Mucosa of stomach (tissue), 1 donor: ENCODE measurements at regions not wholly inside any gene's neighbourhood (a gene's known extent, or its start where the extent isn't known, plus 50 kb on each side); places are given as distances from the start of the nearest gene placed in this dataset.

ENCODE experiments used
- H3K27me3 ChIP-seq: one replicate; pipeline ENCODE4 v1.7.0; 2013; ENCODE audit warnings: mild to moderate bottlenecking, low read length; ENCODE audit not compliant: control insufficient read depth, insufficient read depth
- H3K36me3 ChIP-seq: one replicate; pipeline ENCODE4 v1.7.0; 2013; ENCODE audit warnings: low read length; ENCODE audit not compliant: control insufficient read depth, insufficient read depth
- H3K4me1 ChIP-seq: one replicate; pipeline ENCODE4 v1.7.0; 2013; ENCODE audit warnings: mild to moderate bottlenecking, low read length; ENCODE audit not compliant: control insufficient read depth, insufficient read depth
- H3K4me3 ChIP-seq: one replicate; pipeline ENCODE4 v1.7.0; 2013; ENCODE audit warnings: low read length
- H3K9ac ChIP-seq: one replicate; pipeline ENCODE4 v1.7.0; 2013; ENCODE audit warnings: mild to moderate bottlenecking, low read length, moderate library complexity
- H3K9me3 ChIP-seq: one replicate; pipeline ENCODE4 v1.7.0; 2013; ENCODE audit warnings: mild to moderate bottlenecking, low read length, moderate library complexity; ENCODE audit not compliant: control insufficient read depth
- donor health status: Pancreatic carcinoma.

DNA sequence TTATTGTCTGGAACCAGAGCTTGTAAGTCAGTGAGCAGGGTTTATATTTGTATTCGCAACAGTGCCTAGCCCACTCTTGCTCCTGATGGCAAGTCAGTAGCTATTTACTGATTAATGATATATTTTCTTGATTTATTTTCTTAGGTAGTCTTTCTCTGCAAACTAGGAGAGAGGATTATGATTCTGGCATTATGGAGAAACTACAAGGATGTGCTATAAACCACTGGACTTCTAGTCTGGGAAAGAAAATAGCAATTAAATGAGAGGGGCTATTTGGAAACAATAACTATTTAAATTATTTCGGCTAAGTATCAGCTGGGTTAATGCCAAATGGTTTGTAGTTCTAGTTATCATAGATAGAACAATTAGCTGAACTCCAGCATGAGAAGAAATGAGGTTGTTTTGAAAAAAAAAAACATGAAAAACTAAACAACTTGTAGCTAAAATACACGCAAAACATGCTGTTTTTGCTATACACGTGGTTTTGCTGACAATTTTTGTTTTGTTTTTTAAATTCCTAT, 304.9 kb upstream of the TCF21 start:
- no peaks in the 10 kb centered on the region for H3K27me3 ChIP-seq
- H3K4me3 ChIP-seq: no peak overlapping the region
- H3K9me3 ChIP-seq: no peaks in the 10 kb centered on the region
- no peaks in the 10 kb centered on the region for H3K4me1 ChIP-seq
- no peak overlapping the region for H3K9ac ChIP-seq
- no peaks in the 10 kb centered on the region for H3K36me3 ChIP-seq

DNA sequence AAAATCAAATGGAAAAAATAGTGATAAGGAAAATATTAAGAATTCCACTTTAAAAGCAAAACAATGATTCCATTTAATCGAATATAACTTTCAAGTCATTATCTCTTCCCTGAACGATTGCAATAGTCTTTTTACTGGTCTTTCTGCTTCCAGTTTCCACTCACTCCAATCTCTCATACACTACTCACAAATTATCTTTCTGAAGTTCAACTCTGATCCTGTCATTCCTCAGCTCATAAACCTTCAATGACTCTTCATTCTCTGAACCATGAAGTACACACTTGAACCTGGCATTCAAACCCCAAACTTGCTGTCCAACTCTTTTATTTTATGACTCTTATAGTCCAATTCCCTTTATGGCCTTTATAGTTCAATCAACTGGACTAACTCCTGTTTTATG, 304.1 kb upstream of the TCF21 start:
- Histone ChIP-seq H3K4me3 (no peak overlapping the region), H3K9me3 (no peaks in the 10 kb centered on the region), H3K27me3 (no peaks in the 10 kb centered on the region), H3K36me3 (no peaks in the 10 kb centered on the region), H3K4me1 (no peaks in the 10 kb centered on the region), H3K9ac (no peak overlapping the region)

DNA sequence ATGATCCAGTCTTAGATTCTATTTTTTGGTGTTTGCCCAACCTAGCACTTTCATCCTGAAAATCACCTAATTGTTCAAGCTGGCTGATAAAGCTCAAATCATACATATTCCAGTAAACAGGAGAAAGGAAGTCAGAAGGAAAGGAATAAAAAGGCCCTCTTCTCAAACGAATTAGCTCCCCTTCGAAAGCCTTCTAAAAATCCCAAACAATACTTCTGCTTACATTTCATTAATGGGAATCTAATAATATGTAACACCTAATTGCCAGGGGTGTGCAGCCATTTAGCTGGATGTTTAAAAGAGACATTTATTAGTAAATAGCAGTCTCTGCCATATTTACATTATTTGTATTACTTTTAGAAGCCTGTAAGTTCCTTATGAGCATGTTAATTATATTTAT, 302.9 kb upstream of the TCF21 start:
- H3K9ac ChIP-seq: no peak overlapping the region
- no peaks in the 10 kb centered on the region for H3K4me1 ChIP-seq
- no peaks in the 10 kb centered on the region for H3K36me3 ChIP-seq
- H3K27me3 ChIP-seq: no peaks in the 10 kb centered on the region
- H3K4me3 ChIP-seq: no peak overlapping the region
- no peaks in the 10 kb centered on the region for H3K9me3 ChIP-seq

DNA sequence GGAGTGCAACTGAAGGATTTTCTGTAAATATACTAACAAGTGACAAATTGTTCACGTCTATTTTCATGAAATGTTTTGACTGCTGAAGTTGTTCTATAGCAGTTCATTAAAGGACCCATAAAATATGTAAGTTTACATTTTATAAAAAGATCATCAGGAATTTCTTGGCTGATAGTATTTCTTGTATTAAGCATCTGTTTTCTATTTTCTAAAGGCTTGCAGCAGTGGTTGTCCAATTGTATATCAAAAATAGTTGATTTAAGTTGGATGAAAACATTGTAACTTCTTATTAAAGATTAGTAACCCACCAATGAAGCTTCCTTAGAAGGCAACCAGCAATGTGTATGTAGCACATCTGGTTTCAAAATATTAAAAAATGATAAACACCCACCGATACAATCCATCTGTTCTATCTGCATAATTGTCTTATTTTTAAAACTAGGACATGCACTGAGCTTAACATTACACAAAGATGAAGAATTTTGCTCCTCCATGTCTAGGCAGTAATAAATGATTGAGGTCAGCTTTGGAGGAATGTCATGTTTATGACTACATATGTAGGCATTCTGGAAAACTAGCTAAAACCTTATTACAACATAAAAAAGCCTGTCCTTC, 301.3 kb upstream of the TCF21 start:
- no peaks in the 10 kb centered on the region for H3K27me3 ChIP-seq
- H3K4me1 ChIP-seq: no peaks in the 10 kb centered on the region
- no peak overlapping the region for H3K9ac ChIP-seq
- no peak overlapping the region for H3K4me3 ChIP-seq
- no peaks in the 10 kb centered on the region for H3K36me3 ChIP-seq
- no peaks in the 10 kb centered on the region for H3K9me3 ChIP-seq

DNA sequence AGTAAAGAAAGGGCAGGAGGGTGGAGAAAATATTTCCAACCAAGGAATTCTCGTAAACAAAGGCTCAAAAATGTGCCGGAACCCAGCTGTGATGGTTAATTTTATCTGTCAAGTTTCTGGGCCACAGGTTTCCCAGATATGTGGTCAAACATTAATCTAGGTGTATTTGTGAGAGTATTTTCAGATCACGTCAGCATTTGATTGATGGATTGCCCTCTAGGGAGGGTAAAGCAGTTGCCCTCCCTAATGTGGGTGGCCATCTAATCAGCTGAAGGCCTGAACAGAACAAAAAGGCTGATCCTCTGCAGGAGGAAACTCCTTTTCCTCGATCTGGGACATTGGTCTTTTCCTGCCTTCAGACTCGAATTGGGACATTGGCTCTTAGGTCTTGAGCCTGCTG, 298.7 kb upstream of the TCF21 start:
- Histone ChIP-seq H3K36me3 (no peaks in the 10 kb centered on the region), H3K27me3 (no peaks in the 10 kb centered on the region), H3K4me3 (no peak overlapping the region), H3K9me3 (no peaks in the 10 kb centered on the region), H3K9ac (no peak overlapping the region), H3K4me1 (no peaks in the 10 kb centered on the region)

DNA sequence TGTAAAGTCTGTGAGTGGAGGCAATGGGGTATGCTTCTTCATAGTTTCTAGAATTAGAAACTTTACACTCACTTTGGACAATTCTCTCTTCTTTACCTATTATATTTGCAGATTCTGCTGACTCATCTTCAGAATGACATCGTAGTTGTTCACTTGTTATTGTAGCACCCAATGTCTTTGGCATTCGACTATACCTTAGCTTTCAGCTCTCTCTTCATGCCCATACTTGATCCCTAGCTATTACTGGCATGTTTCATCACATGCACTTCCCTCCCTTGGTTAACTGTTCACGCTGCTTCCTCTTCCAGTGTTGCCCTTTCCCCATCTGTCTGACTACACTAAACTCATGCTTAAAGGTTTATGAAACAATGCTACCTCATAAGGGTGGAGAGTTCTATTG, 298.1 kb upstream of the TCF21 start:
- Histone ChIP-seq H3K9ac (no peak overlapping the region), H3K4me3 (no peak overlapping the region), H3K27me3 (no peaks in the 10 kb centered on the region), H3K36me3 (no peaks in the 10 kb centered on the region), H3K9me3 (no peaks in the 10 kb centered on the region), H3K4me1 (no peaks in the 10 kb centered on the region)

DNA sequence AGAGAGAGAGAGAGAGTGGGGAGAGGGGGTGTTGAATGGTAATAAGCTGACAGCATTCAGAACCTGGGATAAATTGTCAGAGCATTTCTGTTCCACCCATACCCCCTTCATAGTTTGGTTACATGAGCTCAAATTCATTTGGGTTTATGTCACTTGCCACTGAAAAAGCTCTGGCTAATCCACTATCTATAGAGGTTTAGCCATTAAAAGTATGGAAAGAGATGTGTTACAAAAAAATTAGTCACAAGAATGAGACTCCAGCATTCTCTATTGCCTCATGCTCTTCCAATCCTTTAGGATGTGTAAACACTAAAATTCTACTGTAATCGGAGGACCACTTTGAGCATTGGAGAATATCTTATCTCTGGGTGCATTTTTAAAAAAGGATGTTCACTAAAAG, 297.6 kb upstream of the TCF21 start:
- no peak overlapping the region for H3K4me3 ChIP-seq
- H3K9ac ChIP-seq: no peak overlapping the region
- no peaks in the 10 kb centered on the region for H3K27me3 ChIP-seq
- no peaks in the 10 kb centered on the region for H3K9me3 ChIP-seq
- no peaks in the 10 kb centered on the region for H3K4me1 ChIP-seq
- no peaks in the 10 kb centered on the region for H3K36me3 ChIP-seq

DNA sequence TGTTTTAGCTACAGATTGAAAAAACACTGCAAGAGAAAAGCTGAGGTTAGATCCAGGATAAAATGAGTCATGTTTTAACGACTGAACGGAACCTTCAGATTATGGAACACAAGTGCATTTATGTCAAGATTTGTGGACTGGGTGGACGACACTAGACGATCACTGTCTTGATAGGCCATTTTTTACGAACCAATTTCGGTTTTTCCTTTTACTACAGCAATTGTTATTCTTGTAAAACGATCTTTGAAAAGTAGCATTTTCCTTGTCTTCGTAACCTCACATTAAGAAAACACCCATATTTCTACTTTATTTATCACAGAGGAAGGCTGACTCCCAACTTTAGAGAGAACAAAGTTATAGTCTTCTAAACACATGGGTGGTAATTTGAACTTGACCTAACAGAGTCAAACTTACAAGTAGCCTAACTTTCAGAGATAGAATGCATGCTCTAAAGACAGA, 294.2 kb upstream of the TCF21 start:
- H3K9ac ChIP-seq: no peak overlapping the region
- H3K27me3 ChIP-seq: no peaks in the 10 kb centered on the region
- no peaks in the 10 kb centered on the region for H3K36me3 ChIP-seq
- H3K9me3 ChIP-seq: no peaks in the 10 kb centered on the region
- no peak overlapping the region for H3K4me3 ChIP-seq
- no peaks in the 10 kb centered on the region for H3K4me1 ChIP-seq

DNA sequence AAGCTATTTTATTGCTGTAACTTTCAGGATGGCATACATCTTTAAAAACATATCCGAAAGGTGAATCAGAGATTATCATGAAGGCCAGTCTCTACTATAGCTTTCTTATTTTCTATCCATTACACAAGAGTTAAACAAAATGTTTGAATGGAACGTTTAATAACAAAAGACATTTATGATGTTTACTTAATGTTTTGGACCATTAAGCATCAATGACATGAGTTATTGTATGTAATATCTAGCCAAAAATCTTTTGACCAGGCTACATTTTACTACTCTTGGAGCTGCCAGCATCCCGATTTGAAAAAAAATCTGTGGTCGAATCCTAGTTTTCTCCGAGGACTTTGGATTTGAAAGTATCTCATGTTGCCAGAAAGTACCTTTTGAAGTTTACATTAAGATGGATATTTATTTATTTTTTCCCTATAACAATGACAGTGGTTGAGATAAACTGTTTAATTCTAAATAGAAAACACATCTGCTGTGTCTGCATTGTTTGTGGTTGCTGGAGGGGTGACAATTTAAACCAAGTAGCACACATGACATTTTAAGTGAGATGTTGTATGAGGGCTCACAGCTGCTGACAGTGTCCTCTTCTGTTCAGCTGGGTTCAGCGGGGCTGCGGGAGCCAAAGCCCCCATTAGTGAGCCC, 293.7 kb upstream of the TCF21 start:
- Histone ChIP-seq H3K36me3 (no peaks in the 10 kb centered on the region), H3K9ac (no peak overlapping the region), H3K4me3 (no peak overlapping the region), H3K4me1 (no peaks in the 10 kb centered on the region), H3K9me3 (no peaks in the 10 kb centered on the region), H3K27me3 (no peaks in the 10 kb centered on the region)

DNA sequence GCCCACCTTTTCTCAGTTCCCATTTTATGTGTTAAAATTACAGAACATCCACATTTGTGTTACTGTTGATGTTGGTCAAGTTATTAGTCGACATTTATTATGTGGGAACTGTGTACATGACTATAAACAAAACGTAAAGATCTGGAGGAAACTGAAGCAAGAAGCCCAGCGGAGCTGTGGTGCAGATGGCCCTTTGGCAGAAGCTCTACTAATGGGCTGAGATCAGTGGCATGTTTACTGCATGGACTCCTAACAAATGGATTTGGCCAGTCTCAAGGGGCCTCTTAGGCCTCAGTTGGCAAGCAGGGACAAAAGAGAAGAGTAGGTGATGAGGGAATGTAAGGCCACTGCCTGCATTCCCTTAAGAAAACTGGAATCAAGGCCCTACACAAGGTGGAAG, 282.1 kb upstream of the TCF21 start:
- no peak overlapping the region for H3K4me3 ChIP-seq
- H3K27me3 ChIP-seq: no peaks in the 10 kb centered on the region
- no peak overlapping the region for H3K9ac ChIP-seq
- no peaks in the 10 kb centered on the region for H3K4me1 ChIP-seq
- no peaks in the 10 kb centered on the region for H3K9me3 ChIP-seq
- H3K36me3 ChIP-seq: no peaks in the 10 kb centered on the region

DNA sequence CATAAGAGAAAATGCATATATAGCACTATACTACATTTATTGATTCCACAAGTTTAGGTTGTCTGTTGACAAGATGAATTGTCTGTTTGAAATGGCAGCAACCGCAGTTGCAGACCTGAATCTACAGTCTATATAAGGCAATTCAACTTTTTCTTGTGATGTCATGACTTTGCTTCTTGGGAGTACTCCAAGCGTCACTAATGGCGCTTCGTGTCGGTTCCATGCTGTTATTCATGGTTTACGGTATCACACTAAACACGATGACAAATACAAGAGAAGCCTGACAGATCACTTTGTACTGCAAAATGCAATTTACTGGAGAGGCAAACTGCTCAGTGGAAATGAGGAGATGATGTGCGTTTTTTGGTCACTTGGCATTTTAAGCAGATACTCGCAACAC, 280.3 kb upstream of the TCF21 start:
- no peak overlapping the region for H3K9ac ChIP-seq
- no peak overlapping the region for H3K4me3 ChIP-seq
- H3K36me3 ChIP-seq: no peaks in the 10 kb centered on the region
- no peaks in the 10 kb centered on the region for H3K9me3 ChIP-seq
- H3K4me1 ChIP-seq: no peaks in the 10 kb centered on the region
- H3K27me3 ChIP-seq: no peaks in the 10 kb centered on the region

DNA sequence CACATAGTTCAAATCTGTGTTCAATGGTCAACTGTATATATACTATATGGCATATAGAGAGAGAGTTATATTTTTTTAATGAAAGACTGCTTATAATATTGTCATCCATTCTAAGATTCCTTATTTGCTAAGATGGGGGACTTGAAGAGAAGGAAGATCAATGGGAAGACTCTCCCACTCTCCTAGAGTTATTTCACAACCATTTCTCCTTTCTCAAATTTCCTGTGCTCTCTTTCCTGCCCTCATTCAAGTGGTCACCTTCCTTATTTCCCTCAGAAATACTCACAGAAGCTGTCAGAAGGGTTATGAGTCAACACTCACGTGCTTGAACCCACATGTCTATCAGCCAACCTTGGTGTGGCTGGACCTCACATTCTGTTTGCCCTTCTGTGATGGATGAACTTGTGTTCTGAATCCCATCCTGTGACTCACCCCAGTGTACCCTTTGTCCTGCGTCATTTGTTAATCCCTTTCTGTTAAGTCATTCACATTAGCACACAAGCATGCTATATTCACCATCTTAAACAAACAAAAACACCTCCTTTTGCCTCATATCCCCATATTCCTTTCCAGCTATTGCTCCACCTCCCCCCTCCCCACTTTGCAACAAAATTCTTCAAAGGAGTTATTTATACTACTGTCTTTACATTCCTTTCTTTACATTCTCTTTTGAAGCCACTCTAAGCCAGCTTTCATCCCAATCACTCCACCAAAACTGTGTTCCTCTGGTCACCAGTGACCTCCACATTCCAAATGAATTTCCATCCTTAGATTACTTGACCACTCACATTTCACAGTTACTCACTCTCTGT, 279.3 kb upstream of the TCF21 start:
- Histone ChIP-seq H3K4me3 (no peak overlapping the region), H3K9ac (no peak overlapping the region), H3K36me3 (no peaks in the 10 kb centered on the region), H3K9me3 (no peaks in the 10 kb centered on the region), H3K27me3 (no peaks in the 10 kb centered on the region), H3K4me1 (no peaks in the 10 kb centered on the region)
